Lower lobe of right lung (tissue), 2 donors: ENCODE measurements at regions not wholly inside any gene's neighbourhood (a gene's known extent, or its start where the extent isn't known, plus 50 kb on each side); places are given as distances from the start of the nearest gene placed in this dataset.

Experiments used
- ATAC-seq, 2 donors: fragments of 200-7000 bp; cut with Tn5 transposase; one replicate each; pipeline ENCODE4 v1.9.1; 2020 to 2022; ENCODE audit warnings: mild to moderate bottlenecking in 2 of 2, moderate library complexity in 2 of 2
- DNase-seq: peaks from one replicate; pipeline ENCODE4 v3.0.0-alpha.2; 2020
- H3K27ac ChIP-seq: fragments of 200-600 bp; one replicate; pipeline ENCODE4 v1.8.0; 2022
- H3K27me3 ChIP-seq: fragments of 200-600 bp; one replicate; pipeline ENCODE4 v1.8.0; 2022; ENCODE audit warnings: low read depth
- H3K36me3 ChIP-seq: fragments of 200-600 bp; one replicate; pipeline ENCODE4 v1.8.0; 2022; ENCODE audit warnings: mild to moderate bottlenecking
- H3K4me1 ChIP-seq: fragments of 200-600 bp; one replicate; pipeline ENCODE4 v1.8.0; 2022
- H3K4me3 ChIP-seq: fragments of 200-600 bp; one replicate; pipeline ENCODE4 v1.8.0; 2022; ENCODE audit warnings: mild to moderate bottlenecking
- H3K9me3 ChIP-seq: fragments of 200-600 bp; one replicate; pipeline ENCODE4 v1.8.0; 2022
- intact Hi-C: fragments of 100-400 bp; cut with DNase I; formaldehyde crosslinking; loops from one replicate; pipeline ENCODE4 v1.11.0; 2022
- TF ChIP-seq, protein P1 (sequence below): fragments of 200-600 bp; IDR thresholded peaks from one replicate; pipeline ENCODE4 v1.8.0; 2022; ENCODE audit warnings: antibody characterized with exemption, mild to moderate bottlenecking
- donor health status: DM: no; HTN: yes; CAD: no; lungs with severe emphysema.

DNA sequence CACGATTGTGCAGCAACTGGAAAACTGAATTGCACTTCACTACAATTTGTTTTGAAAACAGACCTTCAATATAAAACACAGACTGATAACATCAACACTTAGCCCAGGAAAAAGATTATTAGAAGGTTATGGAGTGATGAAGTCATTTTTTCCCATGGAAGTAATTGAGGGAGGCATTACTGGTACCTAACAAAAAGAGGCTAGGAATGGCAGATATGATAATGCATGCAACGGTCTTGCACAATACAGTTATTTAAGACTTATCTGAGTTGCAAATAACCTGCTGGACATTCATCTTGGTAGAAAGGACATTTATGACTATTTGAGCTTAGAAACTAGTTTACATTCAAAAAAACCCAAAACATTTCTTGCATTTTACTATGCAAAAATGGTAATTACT is 1031.9 kb downstream of the FAT4 start:
- TF ChIP-seq, protein P1, sequence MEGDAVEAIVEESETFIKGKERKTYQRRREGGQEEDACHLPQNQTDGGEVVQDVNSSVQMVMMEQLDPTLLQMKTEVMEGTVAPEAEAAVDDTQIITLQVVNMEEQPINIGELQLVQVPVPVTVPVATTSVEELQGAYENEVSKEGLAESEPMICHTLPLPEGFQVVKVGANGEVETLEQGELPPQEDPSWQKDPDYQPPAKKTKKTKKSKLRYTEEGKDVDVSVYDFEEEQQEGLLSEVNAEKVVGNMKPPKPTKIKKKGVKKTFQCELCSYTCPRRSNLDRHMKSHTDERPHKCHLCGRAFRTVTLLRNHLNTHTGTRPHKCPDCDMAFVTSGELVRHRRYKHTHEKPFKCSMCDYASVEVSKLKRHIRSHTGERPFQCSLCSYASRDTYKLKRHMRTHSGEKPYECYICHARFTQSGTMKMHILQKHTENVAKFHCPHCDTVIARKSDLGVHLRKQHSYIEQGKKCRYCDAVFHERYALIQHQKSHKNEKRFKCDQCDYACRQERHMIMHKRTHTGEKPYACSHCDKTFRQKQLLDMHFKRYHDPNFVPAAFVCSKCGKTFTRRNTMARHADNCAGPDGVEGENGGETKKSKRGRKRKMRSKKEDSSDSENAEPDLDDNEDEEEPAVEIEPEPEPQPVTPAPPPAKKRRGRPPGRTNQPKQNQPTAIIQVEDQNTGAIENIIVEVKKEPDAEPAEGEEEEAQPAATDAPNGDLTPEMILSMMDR: no peak
- Histone ChIP-seq H3K36me3 (no peaks in the 10 kb centered on the region), H3K27ac (no peak overlapping the region), H3K27me3 (no peaks in the 10 kb centered on the region), H3K4me1 (no peaks in the 10 kb centered on the region), H3K9me3 (no peaks in the 10 kb centered on the region), H3K4me3 (no peak overlapping the region)
- ATAC-seq: no peak
- no peak for DNase-seq
- intact Hi-C loops: no loop called here

DNA sequence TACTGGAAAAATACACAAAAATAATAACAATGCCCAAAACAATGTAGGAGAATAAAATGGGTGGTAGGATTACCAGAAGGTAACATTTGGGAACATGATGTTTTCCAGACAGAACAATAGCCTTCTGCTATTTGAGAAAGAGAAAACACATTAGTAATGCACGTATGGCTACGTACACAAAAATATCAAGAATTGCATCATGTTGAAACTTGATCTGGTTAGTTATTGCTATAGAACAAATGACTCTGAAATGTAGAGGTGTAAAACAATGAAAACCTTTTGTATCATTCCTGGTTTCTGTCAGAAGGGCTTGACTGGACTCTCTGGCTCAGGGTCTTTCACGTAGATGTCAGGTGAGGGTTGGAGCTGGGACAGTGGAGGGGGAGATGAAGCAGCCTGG is 1040.0 kb downstream of the FAT4 start:
- Histone ChIP-seq H3K4me3 (no peak overlapping the region), H3K9me3 (no peaks in the 10 kb centered on the region), H3K4me1 (no peaks in the 10 kb centered on the region), H3K27me3 (no peaks in the 10 kb centered on the region), H3K27ac (no peak overlapping the region), H3K36me3 (no peaks in the 10 kb centered on the region)
- no peak for DNase-seq
- no peak for ATAC-seq
- intact Hi-C loops: no loop called here
- TF ChIP-seq, protein P1: no peak

DNA sequence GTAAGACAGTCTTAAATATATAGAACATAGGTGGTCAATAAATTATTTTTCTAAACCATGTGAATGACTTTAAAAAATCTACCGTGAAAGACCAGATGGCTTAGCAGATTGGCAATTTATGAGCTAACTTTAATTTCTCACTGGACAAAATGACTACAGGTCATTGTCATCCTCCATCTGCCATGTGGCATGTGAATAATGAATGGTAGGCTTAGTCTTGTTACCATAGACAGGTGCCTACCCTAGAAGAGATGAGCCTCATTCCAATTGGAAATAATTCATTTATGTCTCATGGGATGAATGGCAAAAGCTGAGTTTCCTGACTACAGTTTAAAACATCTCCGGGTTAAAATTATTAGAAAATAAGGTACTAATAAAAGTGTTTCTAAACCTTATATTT is 1043.3 kb downstream of the FAT4 start:
- ATAC-seq (no peak), DNase-seq (no peak)
- intact Hi-C loops: no loop called here
- no peaks in the 10 kb centered on the region for H3K9me3 ChIP-seq
- no peaks in the 10 kb centered on the region for H3K4me1 ChIP-seq
- TF ChIP-seq, protein P1: no peak
- H3K36me3 ChIP-seq: no peaks in the 10 kb centered on the region
- no peak overlapping the region for H3K27ac ChIP-seq
- H3K27me3 ChIP-seq: no peaks in the 10 kb centered on the region
- no peak overlapping the region for H3K4me3 ChIP-seq

DNA sequence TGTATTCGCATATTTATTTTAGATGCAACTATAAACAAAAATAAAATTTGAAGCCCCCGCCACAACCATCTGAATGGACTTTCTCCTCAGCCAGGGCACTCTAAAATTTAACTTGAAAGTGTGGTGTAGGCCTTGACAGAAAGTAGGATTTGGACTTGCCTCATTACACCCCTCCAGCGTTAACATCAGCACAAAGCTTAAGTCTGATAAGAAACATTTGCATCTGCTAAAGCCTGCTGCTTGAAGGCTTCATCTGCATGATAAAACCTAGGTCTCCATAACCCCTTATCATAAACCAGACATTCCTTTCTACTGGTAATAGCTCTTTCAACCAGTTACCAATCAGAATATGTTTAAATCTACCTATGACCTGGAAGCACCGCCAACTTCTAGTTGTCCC is 1046.5 kb downstream of the FAT4 start:
- ATAC-seq (no peak), DNase-seq (no peak)
- no peaks in the 10 kb centered on the region for H3K36me3 ChIP-seq
- TF ChIP-seq, protein P1: no peak
- no peak overlapping the region for H3K4me3 ChIP-seq
- no peaks in the 10 kb centered on the region for H3K27me3 ChIP-seq
- intact Hi-C loops: no loop called here
- no peak overlapping the region for H3K27ac ChIP-seq
- no peaks in the 10 kb centered on the region for H3K9me3 ChIP-seq
- H3K4me1 ChIP-seq: no peaks in the 10 kb centered on the region

DNA sequence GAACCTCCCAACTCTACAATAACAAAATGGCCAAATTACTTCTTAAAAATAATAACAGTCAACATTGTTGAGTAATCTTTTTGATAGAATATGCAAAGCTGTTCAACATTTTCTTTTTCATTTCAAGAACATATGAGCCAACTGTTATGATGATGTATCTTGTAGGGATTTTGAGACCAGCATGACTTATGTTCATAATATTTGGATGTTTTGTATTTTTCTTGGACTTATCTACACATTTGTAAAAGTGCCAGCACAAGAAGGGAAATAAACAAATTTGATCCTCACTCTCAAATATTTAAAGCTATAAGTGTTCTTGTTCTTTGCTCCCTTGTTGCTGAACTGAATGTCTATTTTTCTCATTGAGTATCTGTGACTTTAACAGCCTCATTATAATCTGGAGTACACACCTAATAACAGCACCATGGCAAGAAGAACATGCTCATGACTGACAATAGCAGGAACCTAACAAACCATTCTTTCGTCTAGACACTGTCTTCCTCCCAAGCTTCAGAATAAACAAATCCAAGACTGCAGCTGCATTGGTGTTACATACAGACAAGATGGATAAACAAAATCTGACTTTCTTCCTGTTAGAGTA is 1049.7 kb downstream of the FAT4 start:
- Histone ChIP-seq H3K9me3 (no peaks in the 10 kb centered on the region), H3K4me3 (no peak overlapping the region), H3K4me1 (no peaks in the 10 kb centered on the region), H3K27ac (no peak overlapping the region), H3K36me3 (no peaks in the 10 kb centered on the region), H3K27me3 (no peaks in the 10 kb centered on the region)
- ATAC-seq (no peak), DNase-seq (no peak)
- TF ChIP-seq, protein P1: no peak
- intact Hi-C loops: no loop called here

DNA sequence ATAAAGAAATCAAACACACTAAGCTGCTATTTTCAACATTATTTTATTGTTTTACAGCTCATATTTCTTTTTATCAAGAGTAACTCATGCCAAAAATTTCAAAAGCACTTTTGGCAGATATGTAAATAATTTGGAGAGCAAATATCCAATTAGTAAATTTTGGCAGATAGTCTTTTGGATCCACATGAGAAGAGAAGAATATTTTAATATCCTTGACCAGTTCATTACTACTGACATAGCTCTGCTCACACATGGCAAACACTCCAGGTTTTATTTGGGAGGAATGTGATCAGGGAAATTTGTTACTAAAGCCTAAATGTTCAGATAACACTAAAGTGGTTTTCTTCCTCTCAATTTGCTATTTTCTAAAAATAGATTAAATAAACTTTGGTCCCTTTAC is 1054.3 kb downstream of the FAT4 start:
- TF ChIP-seq, protein P1: no peak
- intact Hi-C loops: no loop called here
- Histone ChIP-seq H3K4me1 (no peaks in the 10 kb centered on the region), H3K9me3 (no peaks in the 10 kb centered on the region), H3K4me3 (no peak overlapping the region), H3K27ac (no peak overlapping the region), H3K36me3 (no peaks in the 10 kb centered on the region), H3K27me3 (no peaks in the 10 kb centered on the region)
- ATAC-seq: no peak
- DNase-seq: no peak
